Embryonic facial prominence (tissue), 1 donor: ENCODE measurements at regions not wholly inside any gene's neighbourhood (a gene's known extent, or its start where the extent isn't known, plus 50 kb on each side); places are given as distances from the start of the nearest gene placed in this dataset.

ENCODE experiments used
- DNase-seq: peaks from one replicate; pipeline ENCODE4 v3.0.0-alpha.2; 2016; ENCODE audit errors: extremely low spot score

- DNase-seq, result no peak
Observed at GRCh38 chr9:18347386-18348082, 126.4 kb upstream of the ADAMTSL1 start.

- no peak for DNase-seq
Observed at GRCh38 chr9:18348083-18348475, 125.9 kb upstream of the ADAMTSL1 start.

- DNase-seq, result no peak
Observed at GRCh38 chr9:18349530-18349929, 124.4 kb upstream of the ADAMTSL1 start.

GRCh38 chr9:18350036-18350435 is 123.9 kb upstream of the ADAMTSL1 start:
- no peak for DNase-seq

GRCh38 chr9:18350995-18351595 is 122.9 kb upstream of the ADAMTSL1 start:
- DNase-seq, result no peak

- DNase-seq, result no peak
Observed at GRCh38 chr9:18352711-18353110, 121.2 kb upstream of the ADAMTSL1 start.

- DNase-seq, result no peak
Observed at GRCh38 chr9:18353473-18353872, 120.5 kb upstream of the ADAMTSL1 start.

GRCh38 chr9:18357321-18357720 is 116.6 kb upstream of the ADAMTSL1 start:
- no peak for DNase-seq

- no peak for DNase-seq
Observed at GRCh38 chr9:18358325-18358724, 115.6 kb upstream of the ADAMTSL1 start.

GRCh38 chr9:18359335-18359734 is 114.6 kb upstream of the ADAMTSL1 start:
- no peak for DNase-seq

GRCh38 chr9:18360005-18360404 is 113.9 kb upstream of the ADAMTSL1 start:
- no peak for DNase-seq

- no peak for DNase-seq
Observed at GRCh38 chr9:18361646-18362045, 112.3 kb upstream of the ADAMTSL1 start.

- DNase-seq, result no peak
Observed at GRCh38 chr9:18362166-18362565, 111.8 kb upstream of the ADAMTSL1 start.

GRCh38 chr9:18362901-18363685 is 110.9 kb upstream of the ADAMTSL1 start:
- DNase-seq, result no peak

- DNase-seq, result no peak
Observed at GRCh38 chr9:18365651-18366050, 108.3 kb upstream of the ADAMTSL1 start.

GRCh38 chr9:18366184-18366583 is 107.8 kb upstream of the ADAMTSL1 start:
- no peak for DNase-seq

- no peak for DNase-seq
Observed at GRCh38 chr9:18368206-18368605, 105.7 kb upstream of the ADAMTSL1 start.

- no peak for DNase-seq
Observed at GRCh38 chr9:18371141-18371540, 102.8 kb upstream of the ADAMTSL1 start.

- no peak for DNase-seq
Observed at GRCh38 chr9:18371621-18372020, 102.3 kb upstream of the ADAMTSL1 start.

- DNase-seq, result no peak
Observed at GRCh38 chr9:18379073-18379811, 94.7 kb upstream of the ADAMTSL1 start.

- no peak for DNase-seq
Observed at GRCh38 chr9:18382243-18382642, 91.7 kb upstream of the ADAMTSL1 start.

GRCh38 chr9:18384066-18384465 is 89.9 kb upstream of the ADAMTSL1 start:
- DNase-seq, result no peak
